ENCODE measurements at regions not wholly inside any gene's neighbourhood (a gene's known extent, or its start where the extent isn't known, plus 50 kb on each side); places are given as distances from the start of the nearest gene placed in this dataset.

GRCh38 chr10:129387258-129387525 is 79.8 kb upstream of the MGMT start:
- WGBS, result 79% methylated on average over 5 of the region's 5 CpGs
- H3K4me1 ChIP-seq (ENCODE audit: control insufficient read depth in 4 of 4, insufficient read depth in 4 of 4, low read length in 3 of 4), result peaks cover 4 to 6% (median 5%) of the 10 kb centered on the region in 4 donors
- H3K4me3 ChIP-seq (ENCODE audit: low read depth in 1 of 3, low read length in 3 of 3), result no peak overlapping the region
- no peak for TF ChIP-seq HNF4G (IDR thresholded peaks at IDR 0.05)
- TF ChIP-seq ATF3 (IDR thresholded peaks at IDR 0.05), result no peak
- TF ChIP-seq GABPA (IDR thresholded peaks at IDR 0.05 in 1 of 2, conservative IDR thresholded peaks at IDR 0.05 in 1 of 2), result no peak
- TF ChIP-seq NR2F2 (IDR thresholded peaks at IDR 0.05), result no peak
- TF ChIP-seq REST (IDR thresholded peaks at IDR 0.05), result no peak
- TF ChIP-seq EGR1 (IDR thresholded peaks at IDR 0.05; ENCODE audit: low read depth in 2 of 2), result no peak
- TF ChIP-seq ZBTB33 (IDR thresholded peaks at IDR 0.05), result no peak
- TF ChIP-seq RXRA (IDR thresholded peaks at IDR 0.05), result no peak
- TF ChIP-seq FOXA1 (IDR thresholded peaks at IDR 0.05), result no peak
- TF ChIP-seq RAD21 (IDR thresholded peaks at IDR 0.05), result no peak
- TF ChIP-seq FOXA2 (IDR thresholded peaks at IDR 0.05), result no peak
- no peak for TF ChIP-seq SP1 (IDR thresholded peaks at IDR 0.05)
- no peak for TF ChIP-seq YY1 (IDR thresholded peaks at IDR 0.05)
- no peak for TF ChIP-seq TAF1 (conservative IDR thresholded peaks at IDR 0.05)
- TF ChIP-seq JUND (IDR thresholded peaks at IDR 0.05), result no peak
- TF ChIP-seq MAX (IDR thresholded peaks at IDR 0.05), result no peak
- TF ChIP-seq HNF4A (conservative IDR thresholded peaks at IDR 0.05), result no peak
- no peak for DNase-seq (ENCODE audit: low spot score)
- no peaks in the 10 kb centered on the region for H3K27me3 ChIP-seq (ENCODE audit: control insufficient read depth in 4 of 4, insufficient read depth in 4 of 4, low read length in 3 of 4)
- H3K36me3 ChIP-seq (ENCODE audit: control insufficient read depth in 4 of 4, insufficient read depth in 3 of 4, low read depth in 1 of 4, low read length in 3 of 4), result no peaks in the 10 kb centered on the region
- H3K9me3 ChIP-seq (ENCODE audit: control insufficient read depth in 4 of 4, low read length in 3 of 4), result no peaks in the 10 kb centered on the region
- no peak overlapping the region for H3K9ac ChIP-seq (ENCODE audit: low read depth in 1 of 2, low read length in 2 of 2)
- no peak overlapping the region for H3K27ac ChIP-seq (ENCODE audit: low read depth in 1 of 2, low read length in 2 of 2)

- no peak overlapping the region for H3K4me3 ChIP-seq (ENCODE audit: low read depth in 1 of 3, low read length in 3 of 3)
- no peak overlapping the region for H3K27ac ChIP-seq (ENCODE audit: low read depth in 1 of 2, low read length in 2 of 2)
- DNase-seq (ENCODE audit: low spot score), result no peak
- H3K27me3 ChIP-seq (ENCODE audit: control insufficient read depth in 4 of 4, insufficient read depth in 4 of 4, low read length in 3 of 4), result no peaks in the 10 kb centered on the region
- H3K4me1 ChIP-seq (ENCODE audit: control insufficient read depth in 4 of 4, insufficient read depth in 4 of 4, low read length in 3 of 4), result peaks cover 4 to 6% (median 5%) of the 10 kb centered on the region in 4 donors
- H3K36me3 ChIP-seq (ENCODE audit: control insufficient read depth in 4 of 4, insufficient read depth in 3 of 4, low read depth in 1 of 4, low read length in 3 of 4), result no peaks in the 10 kb centered on the region
- no peaks in the 10 kb centered on the region for H3K9me3 ChIP-seq (ENCODE audit: control insufficient read depth in 4 of 4, low read length in 3 of 4)
- WGBS, result 94% methylated on average over 7 of the region's 7 CpGs
- no peak overlapping the region for H3K9ac ChIP-seq (ENCODE audit: low read depth in 1 of 2, low read length in 2 of 2)
- TF ChIP-seq MAX (IDR thresholded peaks at IDR 0.05) (no peak), TAF1 (conservative IDR thresholded peaks at IDR 0.05) (no peak), GABPA (IDR thresholded peaks at IDR 0.05 in 1 of 2, conservative IDR thresholded peaks at IDR 0.05 in 1 of 2) (no peak), ATF3 (IDR thresholded peaks at IDR 0.05) (no peak), HNF4G (IDR thresholded peaks at IDR 0.05) (no peak), REST (IDR thresholded peaks at IDR 0.05) (no peak), FOXA2 (IDR thresholded peaks at IDR 0.05) (no peak), JUND (IDR thresholded peaks at IDR 0.05) (no peak), NR2F2 (IDR thresholded peaks at IDR 0.05) (no peak), YY1 (IDR thresholded peaks at IDR 0.05) (no peak), CTCF (IDR thresholded peaks at IDR 0.05; ENCODE audit: low read depth, low read length, missing input control) (no peak), HNF4A (conservative IDR thresholded peaks at IDR 0.05) (no peak), RAD21 (IDR thresholded peaks at IDR 0.05) (no peak)
Observed at GRCh38 chr10:129388435-129388834, 78.6 kb upstream of the MGMT start.

Measured in liver (tissue), 8 donors.